GM04503 (cell line): ENCODE measurements at regions not wholly inside any gene's neighbourhood (a gene's known extent, or its start where the extent isn't known, plus 50 kb on each side); places are given as distances from the start of the nearest gene placed in this dataset.
"Not testable (repeated sequence)": the region's sequence is repeated elsewhere in the genome, so short reads cannot be mapped to it uniquely, and the experiment has no call there.

Experiments used
- DNase-seq: peaks from one replicate; pipeline ENCODE4 v3.0.0-alpha.2; 2012; ENCODE audit warnings: low read depth

- DNase-seq: no peak
Observed at GRCh38 chr3:78424656-78425055, 1343.1 kb downstream of the ROBO1 start.

GRCh38 chr3:78426454-78426853 lies 1341.3 kb downstream of the ROBO1 start:
- DNase-seq: no peak

- DNase-seq: no peak
Observed at GRCh38 chr3:78427303-78427702, 1340.5 kb downstream of the ROBO1 start.

- DNase-seq: no peak
Observed at GRCh38 chr3:78430741-78431140, 1337.1 kb downstream of the ROBO1 start.

GRCh38 chr3:78434801-78435200 lies 1333.0 kb downstream of the ROBO1 start:
- no peak for DNase-seq

- no peak for DNase-seq
Observed at GRCh38 chr3:78455166-78455565, 1312.6 kb downstream of the ROBO1 start.

- DNase-seq: no peak
Observed at GRCh38 chr3:78455712-78456433, 1311.9 kb downstream of the ROBO1 start.

GRCh38 chr3:78459796-78460195 lies 1308.0 kb downstream of the ROBO1 start:
- no peak for DNase-seq

GRCh38 chr3:78462021-78462420 lies 1305.8 kb downstream of the ROBO1 start:
- DNase-seq: no peak

GRCh38 chr3:78476076-78476475 lies 1291.7 kb downstream of the ROBO1 start:
- DNase-seq: no peak

GRCh38 chr3:78481050-78481449 lies 1286.7 kb downstream of the ROBO1 start:
- DNase-seq: no peak

- DNase-seq: no peak
Observed at GRCh38 chr3:78483090-78483489, 1284.7 kb downstream of the ROBO1 start.

- no peak for DNase-seq
Observed at GRCh38 chr3:78494851-78495250, 1272.9 kb downstream of the ROBO1 start.

- no peak for DNase-seq
Observed at GRCh38 chr3:78495301-78495700, 1272.5 kb downstream of the ROBO1 start.

GRCh38 chr3:78496501-78496900 lies 1271.3 kb downstream of the ROBO1 start:
- no peak for DNase-seq

- no peak for DNase-seq
Observed at GRCh38 chr3:78497021-78497420, 1270.8 kb downstream of the ROBO1 start.

GRCh38 chr3:78497767-78498166 lies 1270.0 kb downstream of the ROBO1 start:
- DNase-seq: no peak

- DNase-seq: no peak
Observed at GRCh38 chr3:78506061-78506460, 1261.7 kb downstream of the ROBO1 start.

GRCh38 chr3:78506581-78507195 lies 1261.1 kb downstream of the ROBO1 start:
- no peak for DNase-seq

- no peak for DNase-seq
Observed at GRCh38 chr3:78507196-78507984, 1260.4 kb downstream of the ROBO1 start.

- DNase-seq: no peak
Observed at GRCh38 chr3:78511840-78512239, 1256.0 kb downstream of the ROBO1 start.

GRCh38 chr3:78512786-78513185 lies 1255.0 kb downstream of the ROBO1 start:
- not testable (repeated sequence) for DNase-seq

GRCh38 chr3:78516437-78516836 lies 1251.4 kb downstream of the ROBO1 start:
- DNase-seq: no peak
